Neural progenitor cell (in vitro differentiated cells): ENCODE measurements at regions not wholly inside any gene's neighbourhood (a gene's known extent, or its start where the extent isn't known, plus 50 kb on each side); places are given as distances from the start of the nearest gene placed in this dataset.

Experiments used
- DNase-seq: peaks from one replicate; pipeline ENCODE4 v3.0.0-alpha.2; 2016; ENCODE audit warnings: low spot score
- H2AFZ ChIP-seq: fragments of 200-600 bp; sonication (generic); replicated peaks from 2 replicates; pipeline ENCODE4 v1.6.1; 2016; ENCODE audit warnings: antibody characterized with exemption
- H3F3A ChIP-seq: fragments of 200-600 bp; sonication (generic); 2 replicates; pipeline ENCODE4 v1.6.1; 2016; ENCODE audit warnings: antibody characterized with exemption, low read depth
- H3K27ac ChIP-seq: fragments of 200-600 bp; sonication (generic); 2 replicates; pipeline ENCODE4 v1.5.1; 2016; ENCODE audit warnings: mild to moderate bottlenecking
- H3K27me3 ChIP-seq: fragments of 200-600 bp; sonication (generic); 2 replicates; pipeline ENCODE4 v1.6.1; 2016; ENCODE audit warnings: mild to moderate bottlenecking, moderate library complexity
- H3K36me3 ChIP-seq: fragments of 200-600 bp; sonication (generic); 2 replicates; pipeline ENCODE4 v1.5.1; 2016
- H3K4me1 ChIP-seq: fragments of 200-600 bp; sonication (generic); 2 replicates; pipeline ENCODE4 v1.6.1; 2016; ENCODE audit warnings: mixed run types
- H3K4me2 ChIP-seq: fragments of 200-600 bp; sonication (generic); 2 replicates; pipeline ENCODE4 v1.6.1; 2016
- H3K4me3 ChIP-seq: fragments of 200-600 bp; sonication (generic); 2 replicates; pipeline ENCODE4 v1.5.1; 2016
- H3K79me2 ChIP-seq: fragments of 200-600 bp; sonication (generic); 2 replicates; pipeline ENCODE4 v1.6.1; 2016; ENCODE audit warnings: low read depth
- H3K9ac ChIP-seq: fragments of 200-600 bp; sonication (generic); 2 replicates; pipeline ENCODE4 v1.6.1; 2016
- H3K9me3 ChIP-seq: fragments of 200-600 bp; sonication (generic); 2 replicates; pipeline ENCODE4 v1.5.1; 2016; ENCODE audit warnings: low read depth
- H4K20me1 ChIP-seq: fragments of 200-600 bp; sonication (generic); 2 replicates; pipeline ENCODE4 v1.6.1; 2016; ENCODE audit warnings: low read depth
- H3K27ac Mint-ChIP-seq: 3 replicates; pipeline ENCODE4 v1.8.0; 2021; ENCODE audit warnings: mixed read lengths
- H3K27me3 Mint-ChIP-seq: 2 replicates; pipeline ENCODE4 v1.8.0; 2022; ENCODE audit warnings: low read depth, mild to moderate bottlenecking, inconsistent platforms, moderate library complexity, mixed read lengths; ENCODE audit not compliant: insufficient read depth
- H3K36me3 Mint-ChIP-seq: 3 replicates; pipeline ENCODE4 v1.8.0; 2021; ENCODE audit warnings: mixed read lengths
- H3K4me1 Mint-ChIP-seq: 3 replicates; pipeline ENCODE4 v1.8.0; 2021; ENCODE audit warnings: mixed read lengths
- H3K4me3 Mint-ChIP-seq: 3 replicates; pipeline ENCODE4 v1.8.0; 2021; ENCODE audit warnings: mild to moderate bottlenecking, moderate library complexity, mixed read lengths
- H3K9me3 Mint-ChIP-seq: 3 replicates; pipeline ENCODE4 v1.8.0; 2020; ENCODE audit warnings: mixed read lengths
- EZH2 ChIP-seq: fragments of 200-600 bp; sonication (generic); IDR thresholded peaks from 2 replicates; pipeline ENCODE4 v1.6.1; 2017; ENCODE audit warnings: antibody characterized with exemption, mild to moderate bottlenecking, moderate library complexity
- EZH2phosphoT487 ChIP-seq: fragments of 200-600 bp; sonication (generic); IDR thresholded peaks from 2 replicates; pipeline ENCODE4 v1.6.1; 2017; ENCODE audit warnings: antibody characterized with exemption
- TF ChIP-seq, protein P1 (sequence below): fragments of 200-600 bp; sonication (generic); IDR thresholded peaks from 2 replicates; pipeline ENCODE4 v1.5.1; 2017; ENCODE audit warnings: antibody characterized with exemption, mild to moderate bottlenecking

DNA sequence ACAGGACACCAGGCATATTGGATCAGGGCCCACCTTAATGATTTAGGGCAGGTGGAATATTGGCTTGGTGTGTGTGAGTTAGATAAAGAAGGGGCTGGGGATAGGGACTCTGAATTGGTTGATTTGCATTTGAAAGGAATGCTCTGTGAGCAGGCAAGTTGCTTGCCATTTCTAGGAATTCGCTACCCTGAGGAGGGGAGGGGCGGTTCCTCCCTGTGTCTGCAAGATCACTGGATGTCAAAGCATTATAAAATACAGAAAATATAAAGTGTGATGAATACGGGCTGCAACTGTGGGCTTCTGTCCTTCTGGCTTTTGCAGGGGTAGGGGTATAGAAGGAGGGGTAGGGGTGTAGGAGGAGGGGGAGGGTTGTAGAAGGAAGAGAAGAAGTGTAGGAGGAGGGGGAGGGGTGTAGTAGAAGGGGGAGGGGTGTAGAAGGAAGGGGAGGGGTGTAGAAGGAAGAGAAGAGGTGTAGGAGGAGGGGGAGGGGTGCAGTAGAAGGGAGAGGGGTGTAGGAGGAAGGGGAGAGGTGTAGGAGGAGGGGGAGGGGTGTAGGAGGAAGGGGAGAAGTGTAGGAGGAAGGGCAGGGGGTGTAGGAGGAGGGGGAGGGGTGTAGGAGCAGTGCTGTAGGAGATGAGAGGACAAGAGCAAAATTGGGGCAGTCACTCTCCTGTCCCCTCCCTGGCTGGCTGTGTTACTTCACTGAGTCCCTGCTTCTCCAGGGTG is 238.0 kb upstream of the COPS8 start:
- Mint-ChIP-seq H3K27ac (peak overlapping the region; percentile 79), H3K9me3 (peaks cover 29% of the 10 kb centered on the region), H3K27me3 (peaks cover 39% of the 10 kb centered on the region), H3K36me3 (peaks cover 10% of the 10 kb centered on the region), H3K4me1 (peaks cover 66% of the 10 kb centered on the region), H3K4me3 (peak overlapping the region; percentile 78)
- Histone ChIP-seq H3K27me3 (no peaks in the 10 kb centered on the region), H3K36me3 (no peaks in the 10 kb centered on the region), H2AFZ (no peak overlapping the region), H4K20me1 (no peaks in the 10 kb centered on the region), H3K9me3 (no peaks in the 10 kb centered on the region), H3K4me1 (peaks cover 45% of the 10 kb centered on the region), H3K9ac (no peak overlapping the region), H3K4me3 (no peak overlapping the region), H3K4me2 (peak overlapping the region; percentile 11), H3F3A (peaks cover 21% of the 10 kb centered on the region), H3K27ac (no peak overlapping the region), H3K79me2 (no peaks in the 10 kb centered on the region)
- peak; percentile 65 for DNase-seq
- TF ChIP-seq, protein P1, sequence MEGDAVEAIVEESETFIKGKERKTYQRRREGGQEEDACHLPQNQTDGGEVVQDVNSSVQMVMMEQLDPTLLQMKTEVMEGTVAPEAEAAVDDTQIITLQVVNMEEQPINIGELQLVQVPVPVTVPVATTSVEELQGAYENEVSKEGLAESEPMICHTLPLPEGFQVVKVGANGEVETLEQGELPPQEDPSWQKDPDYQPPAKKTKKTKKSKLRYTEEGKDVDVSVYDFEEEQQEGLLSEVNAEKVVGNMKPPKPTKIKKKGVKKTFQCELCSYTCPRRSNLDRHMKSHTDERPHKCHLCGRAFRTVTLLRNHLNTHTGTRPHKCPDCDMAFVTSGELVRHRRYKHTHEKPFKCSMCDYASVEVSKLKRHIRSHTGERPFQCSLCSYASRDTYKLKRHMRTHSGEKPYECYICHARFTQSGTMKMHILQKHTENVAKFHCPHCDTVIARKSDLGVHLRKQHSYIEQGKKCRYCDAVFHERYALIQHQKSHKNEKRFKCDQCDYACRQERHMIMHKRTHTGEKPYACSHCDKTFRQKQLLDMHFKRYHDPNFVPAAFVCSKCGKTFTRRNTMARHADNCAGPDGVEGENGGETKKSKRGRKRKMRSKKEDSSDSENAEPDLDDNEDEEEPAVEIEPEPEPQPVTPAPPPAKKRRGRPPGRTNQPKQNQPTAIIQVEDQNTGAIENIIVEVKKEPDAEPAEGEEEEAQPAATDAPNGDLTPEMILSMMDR: no peak
- TF ChIP-seq EZH2phosphoT487 (no peak), EZH2 (no peak)

DNA sequence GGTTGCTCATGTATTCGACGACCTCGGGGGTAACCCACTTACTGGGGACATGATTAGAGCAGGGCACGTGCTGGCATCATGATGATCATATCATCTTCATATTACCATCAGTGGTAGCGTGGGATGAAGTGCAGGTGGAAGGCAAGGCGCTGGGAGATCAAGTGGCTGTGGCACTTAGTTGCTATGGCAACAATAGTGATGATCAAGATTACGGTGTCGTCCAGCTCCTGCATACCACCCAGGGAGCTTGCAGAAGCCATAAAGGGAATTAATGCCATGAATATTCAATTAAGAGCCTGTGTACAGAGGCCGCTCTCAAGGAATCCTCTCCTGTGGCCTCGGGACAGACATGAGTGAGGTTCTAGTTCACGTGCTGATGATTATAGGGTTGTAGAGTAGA is 237.2 kb upstream of the COPS8 start:
- H3K4me3 Mint-ChIP-seq: peak overlapping the region; percentile 20
- Histone ChIP-seq H3F3A (peaks cover 13% of the 10 kb centered on the region), H3K9me3 (no peaks in the 10 kb centered on the region), H3K36me3 (no peaks in the 10 kb centered on the region), H3K4me3 (no peak overlapping the region), H3K4me2 (no peak overlapping the region), H3K27me3 (no peaks in the 10 kb centered on the region), H3K4me1 (peaks cover 45% of the 10 kb centered on the region), H3K9ac (no peak overlapping the region), H4K20me1 (no peaks in the 10 kb centered on the region), H3K27ac (no peak overlapping the region), H2AFZ (no peak overlapping the region), H3K79me2 (no peaks in the 10 kb centered on the region)
- peak overlapping the region; percentile 64 for H3K27ac Mint-ChIP-seq
- H3K27me3 Mint-ChIP-seq: peaks cover 43% of the 10 kb centered on the region
- peaks cover 29% of the 10 kb centered on the region for H3K9me3 Mint-ChIP-seq
- H3K36me3 Mint-ChIP-seq: peaks cover 10% of the 10 kb centered on the region
- DNase-seq: no peak
- H3K4me1 Mint-ChIP-seq: peaks cover 69% of the 10 kb centered on the region
- TF ChIP-seq EZH2phosphoT487 (no peak), EZH2 (no peak)
- TF ChIP-seq, protein P1: no peak

DNA sequence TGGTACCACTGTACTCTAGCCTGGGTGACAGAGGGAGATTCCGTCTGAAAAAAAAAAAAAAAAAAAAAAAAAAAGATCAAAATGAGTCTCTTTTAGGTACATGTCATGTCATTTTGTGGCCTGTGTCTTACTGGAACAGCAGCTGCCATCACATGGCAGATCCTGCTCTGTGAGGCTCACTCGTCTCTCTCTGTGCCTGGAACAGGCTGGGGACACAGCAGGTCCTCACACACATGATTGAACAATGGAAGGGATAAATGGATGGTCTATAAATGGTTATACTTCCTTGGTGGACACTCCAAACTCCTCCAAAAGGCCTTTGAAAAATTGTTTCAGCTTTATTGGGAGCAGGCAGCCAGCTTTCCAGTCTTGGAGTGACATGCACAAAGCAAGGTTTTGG is 236.2 kb upstream of the COPS8 start:
- TF ChIP-seq, protein P1: no peak
- TF ChIP-seq EZH2phosphoT487 (no peak), EZH2 (no peak)
- Mint-ChIP-seq H3K36me3 (peaks cover 7% of the 10 kb centered on the region), H3K4me3 (no peak overlapping the region), H3K27ac (peak overlapping the region; percentile 87), H3K27me3 (peaks cover 36% of the 10 kb centered on the region), H3K9me3 (peaks cover 19% of the 10 kb centered on the region), H3K4me1 (peaks cover 73% of the 10 kb centered on the region)
- Histone ChIP-seq H3K4me2 (no peak overlapping the region), H3K27ac (no peak overlapping the region), H3K36me3 (no peaks in the 10 kb centered on the region), H3F3A (peaks cover 3% of the 10 kb centered on the region), H3K9ac (no peak overlapping the region), H3K9me3 (no peaks in the 10 kb centered on the region), H2AFZ (no peak overlapping the region), H3K27me3 (no peaks in the 10 kb centered on the region), H3K4me1 (peaks cover 42% of the 10 kb centered on the region), H3K79me2 (no peaks in the 10 kb centered on the region), H4K20me1 (no peaks in the 10 kb centered on the region), H3K4me3 (no peak overlapping the region)
- DNase-seq: no peak
